Vagina (tissue), 2 donors: ENCODE measurements at regions not wholly inside any gene's neighbourhood (a gene's known extent, or its start where the extent isn't known, plus 50 kb on each side); places are given as distances from the start of the nearest gene placed in this dataset.

Experiments
- DNase-seq, 2 donors: peaks; one replicate each; pipeline ENCODE4 v3.0.0-alpha.2; 2017; ENCODE audit errors: extremely low spot score in 2 of 2
- H3K27ac ChIP-seq: fragments of 200-600 bp; sonication (generic); one replicate; pipeline ENCODE4 v1.5.1; 2019
- H3K27me3 ChIP-seq: fragments of 200-600 bp; sonication (generic); one replicate; pipeline ENCODE4 v1.5.1; 2019
- H3K36me3 ChIP-seq, 2 donors: fragments of 200-600 bp; sonication (generic); one replicate each; pipeline ENCODE4 v1.5.1; 2017 to 2019
- H3K4me1 ChIP-seq: fragments of 200-600 bp; sonication (generic); one replicate; pipeline ENCODE4 v1.5.1; 2019
- H3K4me3 ChIP-seq, 2 donors: fragments of 200-600 bp; sonication (generic); 1 replicate in 1 of 2; 2 replicates in 1 of 2; pipeline ENCODE4 v1.5.1; 2016 to 2019
- H3K9me3 ChIP-seq: fragments of 200-600 bp; sonication (generic); one replicate; pipeline ENCODE4 v1.5.1; 2019
- POLR2A ChIP-seq, 2 donors: fragments of 450-650 bp; IDR thresholded peaks; one replicate each; pipeline ENCODE4 v1.6.1; 2017; ENCODE audit warnings: antibody characterized with exemption in 2 of 2, mild to moderate bottlenecking in 2 of 2, moderate library complexity in 2 of 2
- POLR2AphosphoS5 ChIP-seq, 2 donors: sonication (generic); formaldehyde crosslinking; IDR thresholded peaks; one replicate each; pipeline ENCODE4 v1.9.0; 2017; ENCODE audit warnings: antibody characterized with exemption in 2 of 2, mild to moderate bottlenecking in 2 of 2, low read depth in 1 of 2; ENCODE audit not compliant: insufficient read depth in 1 of 2
- intact Hi-C: fragments of 100-400 bp; cut with DNase I; formaldehyde crosslinking; loops from one replicate; pipeline ENCODE4 v1.15.1; 2023
- TF ChIP-seq, protein P1 (sequence below), 3 experiments: fragments of 450-650 bp in 2 of 3; fragments of 200-600 bp in 1 of 3; sonication (generic) in 1 of 3; IDR thresholded peaks; one replicate each; pipeline ENCODE4 v1.5.1; 2017 to 2019; ENCODE audit warnings: antibody characterized with exemption in 3 of 3, mild to moderate bottlenecking in 2 of 3, moderate library complexity in 2 of 3

GRCh38 chr12:28967426-28967825 lies 181.7 kb upstream of the FAR2 start:
- Histone ChIP-seq H3K4me3 (no peak overlapping the region), H3K9me3 (no peaks in the 10 kb centered on the region), H3K36me3 (no peaks in the 10 kb centered on the region), H3K27me3 (no peaks in the 10 kb centered on the region), H3K27ac (no peak overlapping the region), H3K4me1 (peaks cover 6% of the 10 kb centered on the region)
- intact Hi-C loops: no loop called here
- TF ChIP-seq POLR2AphosphoS5 (IDR thresholded peaks at IDR 0.05; ENCODE audit: insufficient read depth in 1 of 2, low read depth in 1 of 2) (no peak), POLR2A (IDR thresholded peaks at IDR 0.05) (no peak)
- TF ChIP-seq, protein P1, sequence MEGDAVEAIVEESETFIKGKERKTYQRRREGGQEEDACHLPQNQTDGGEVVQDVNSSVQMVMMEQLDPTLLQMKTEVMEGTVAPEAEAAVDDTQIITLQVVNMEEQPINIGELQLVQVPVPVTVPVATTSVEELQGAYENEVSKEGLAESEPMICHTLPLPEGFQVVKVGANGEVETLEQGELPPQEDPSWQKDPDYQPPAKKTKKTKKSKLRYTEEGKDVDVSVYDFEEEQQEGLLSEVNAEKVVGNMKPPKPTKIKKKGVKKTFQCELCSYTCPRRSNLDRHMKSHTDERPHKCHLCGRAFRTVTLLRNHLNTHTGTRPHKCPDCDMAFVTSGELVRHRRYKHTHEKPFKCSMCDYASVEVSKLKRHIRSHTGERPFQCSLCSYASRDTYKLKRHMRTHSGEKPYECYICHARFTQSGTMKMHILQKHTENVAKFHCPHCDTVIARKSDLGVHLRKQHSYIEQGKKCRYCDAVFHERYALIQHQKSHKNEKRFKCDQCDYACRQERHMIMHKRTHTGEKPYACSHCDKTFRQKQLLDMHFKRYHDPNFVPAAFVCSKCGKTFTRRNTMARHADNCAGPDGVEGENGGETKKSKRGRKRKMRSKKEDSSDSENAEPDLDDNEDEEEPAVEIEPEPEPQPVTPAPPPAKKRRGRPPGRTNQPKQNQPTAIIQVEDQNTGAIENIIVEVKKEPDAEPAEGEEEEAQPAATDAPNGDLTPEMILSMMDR (IDR thresholded peaks at IDR 0.05): no peak
- no peak for DNase-seq

DNA sequence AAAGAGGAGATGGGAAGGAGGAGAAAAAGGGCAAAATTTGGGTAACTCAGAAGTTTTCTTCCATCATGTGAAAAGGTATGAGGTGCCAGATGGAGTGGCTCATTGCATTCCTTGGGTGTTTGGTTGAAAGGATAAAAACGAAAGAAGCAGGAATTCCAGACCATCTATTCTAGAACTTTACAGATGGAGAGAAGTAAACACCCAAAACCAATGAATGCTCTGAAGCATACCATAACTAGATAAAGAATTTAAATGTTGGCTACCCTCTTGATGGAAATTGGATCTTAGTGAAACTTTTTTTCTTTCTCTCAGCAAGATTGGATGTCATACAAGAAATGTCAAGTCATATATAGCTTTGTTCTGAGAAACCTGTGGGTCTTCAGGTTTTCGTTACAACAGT lies 175.6 kb upstream of the FAR2 start:
- no peaks in the 10 kb centered on the region for H3K9me3 ChIP-seq
- H3K36me3 ChIP-seq: no peaks in the 10 kb centered on the region
- intact Hi-C loops: no loop called here
- DNase-seq: no peak
- no peaks in the 10 kb centered on the region for H3K27me3 ChIP-seq
- H3K27ac ChIP-seq: no peak overlapping the region
- TF ChIP-seq POLR2AphosphoS5 (IDR thresholded peaks at IDR 0.05; ENCODE audit: insufficient read depth in 1 of 2, low read depth in 1 of 2) (no peak), POLR2A (IDR thresholded peaks at IDR 0.05) (no peak)
- TF ChIP-seq, protein P1 (IDR thresholded peaks at IDR 0.05): no peak
- no peak overlapping the region for H3K4me3 ChIP-seq
- H3K4me1 ChIP-seq: peaks cover 17% of the 10 kb centered on the region

GRCh38 chr12:28974166-28974565 lies 174.9 kb upstream of the FAR2 start:
- no peaks in the 10 kb centered on the region for H3K9me3 ChIP-seq
- H3K27ac ChIP-seq: peak overlapping the region; percentile 22
- H3K36me3 ChIP-seq: no peaks in the 10 kb centered on the region
- TF ChIP-seq POLR2AphosphoS5 (IDR thresholded peaks at IDR 0.05; ENCODE audit: insufficient read depth in 1 of 2, low read depth in 1 of 2) (no peak), POLR2A (IDR thresholded peaks at IDR 0.05) (no peak)
- TF ChIP-seq, protein P1 (IDR thresholded peaks at IDR 0.05): no peak
- H3K27me3 ChIP-seq: no peaks in the 10 kb centered on the region
- no peak overlapping the region for H3K4me3 ChIP-seq
- no peak for DNase-seq
- peaks cover 17% of the 10 kb centered on the region for H3K4me1 ChIP-seq
- intact Hi-C loops: no loop called here

DNA sequence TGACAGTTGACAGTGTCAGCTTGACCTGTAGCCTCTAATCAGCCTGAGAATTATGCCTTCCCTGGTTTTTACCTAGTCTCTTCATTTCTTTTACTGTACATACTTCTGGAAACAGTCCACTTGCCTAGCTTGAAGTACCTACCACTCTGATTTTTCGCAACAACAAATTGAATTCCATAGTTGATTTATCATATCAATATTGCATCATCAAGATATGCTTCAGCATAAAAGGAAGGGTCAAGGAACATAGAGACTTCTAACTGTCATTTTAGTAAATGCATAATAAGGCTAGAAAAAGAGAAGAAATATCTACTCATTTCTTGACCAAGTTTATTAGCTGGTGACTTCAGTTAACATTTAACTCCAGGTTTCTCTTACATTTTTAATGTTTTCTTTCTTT lies 174.2 kb upstream of the FAR2 start:
- intact Hi-C loops: no loop called here
- Histone ChIP-seq H3K9me3 (no peaks in the 10 kb centered on the region), H3K4me3 (no peak overlapping the region), H3K36me3 (no peaks in the 10 kb centered on the region), H3K4me1 (peaks cover 17% of the 10 kb centered on the region), H3K27me3 (no peaks in the 10 kb centered on the region), H3K27ac (peak overlapping the region; percentile 22)
- no peak for DNase-seq
- TF ChIP-seq POLR2AphosphoS5 (IDR thresholded peaks at IDR 0.05; ENCODE audit: insufficient read depth in 1 of 2, low read depth in 1 of 2) (no peak), POLR2A (IDR thresholded peaks at IDR 0.05) (no peak)
- TF ChIP-seq, protein P1 (IDR thresholded peaks at IDR 0.05): no peak

GRCh38 chr12:28975564-28976340 lies 173.3 kb upstream of the FAR2 start:
- no peak for DNase-seq
- Histone ChIP-seq H3K9me3 (no peaks in the 10 kb centered on the region), H3K27me3 (no peaks in the 10 kb centered on the region), H3K4me3 (no peak overlapping the region), H3K4me1 (peaks cover 17% of the 10 kb centered on the region), H3K36me3 (no peaks in the 10 kb centered on the region), H3K27ac (no peak overlapping the region)
- intact Hi-C loops: no loop called here
- TF ChIP-seq POLR2A (IDR thresholded peaks at IDR 0.05): no peak
- no peak for TF ChIP-seq POLR2AphosphoS5 (IDR thresholded peaks at IDR 0.05; ENCODE audit: insufficient read depth in 1 of 2, low read depth in 1 of 2)
- TF ChIP-seq, protein P1 (IDR thresholded peaks at IDR 0.05): no peak
